Upper lobe of left lung (tissue), 6 donors: ENCODE measurements at regions not wholly inside any gene's neighbourhood (a gene's known extent, or its start where the extent isn't known, plus 50 kb on each side); places are given as distances from the start of the nearest gene placed in this dataset.

Experiments used
- ATAC-seq, 2 donors: fragments of 200-7000 bp; cut with Tn5 transposase; one replicate each; pipeline ENCODE4 v1.9.1; 2022; ENCODE audit warnings: mild to moderate bottlenecking in 2 of 2, moderate library complexity in 2 of 2; ENCODE audit not compliant: low FRiP score in 2 of 2
- DNase-seq, 2 donors: peaks; one replicate each; pipeline ENCODE4 v3.0.0-alpha.2; 2019 to 2020
- H3K27ac ChIP-seq, 4 donors: fragments of 200-600 bp; sonication (generic); one replicate each; pipeline ENCODE4 v1.5.1; 2016 to 2019
- H3K27me3 ChIP-seq, 4 donors: fragments of 200-600 bp; sonication (generic); one replicate each; pipeline ENCODE4 v1.5.1; 2017 to 2019
- H3K36me3 ChIP-seq, 4 donors: fragments of 200-600 bp; sonication (generic); one replicate each; pipeline ENCODE4 v1.5.1; 2016 to 2019
- H3K4me1 ChIP-seq, 4 donors: fragments of 200-600 bp; sonication (generic); one replicate each; pipeline ENCODE4 v1.5.1; 2018 to 2019
- H3K4me3 ChIP-seq, 4 donors: fragments of 200-600 bp; sonication (generic); one replicate each; pipeline ENCODE4 v1.5.1; 2017 to 2019; ENCODE audit warnings: mild to moderate bottlenecking in 2 of 4, moderate library complexity in 1 of 4
- H3K9me3 ChIP-seq, 4 donors: fragments of 200-600 bp; sonication (generic); one replicate each; pipeline ENCODE4 v1.5.1; 2018 to 2019
- CTCF ChIP-seq, 6 experiments: fragments of 450-650 bp in 4 of 6; fragments of 200-600 bp in 2 of 6; sonication (generic) in 2 of 6; IDR thresholded peaks; one replicate each; pipeline ENCODE4 v1.5.1; 2016 to 2019; ENCODE audit warnings: antibody characterized with exemption in 6 of 6
- EP300 ChIP-seq, 4 donors: sonication (generic); formaldehyde crosslinking; IDR thresholded peaks; one replicate each; pipeline ENCODE4 v1.5.1; 2017; ENCODE audit warnings: antibody characterized with exemption in 4 of 4, control low read depth in 2 of 4
- POLR2A ChIP-seq, 4 donors: fragments of 450-650 bp; IDR thresholded peaks; one replicate each; pipeline ENCODE4 v1.5.1; 2016 to 2017; ENCODE audit warnings: antibody characterized with exemption in 4 of 4, mild to moderate bottlenecking in 2 of 4
- POLR2AphosphoS5 ChIP-seq, 2 donors: sonication (generic); formaldehyde crosslinking; IDR thresholded peaks; one replicate each; pipeline ENCODE4 v1.5.1; 2017; ENCODE audit warnings: antibody characterized with exemption in 2 of 2
- WGBS, 2 donors: methylation state at CpG; one replicate each; pipeline ENCODE4 v1.1.5; 2017 to 2018; 5-methylcytosine and 5-hydroxymethylcytosine counted together
- donor health status: DM: no; HTN: no; CAD: no; lungs with moderate emphysema.
- donor health status: DM: no; HTN: yes; CAD: no; lungs with severe emphysema.

DNA sequence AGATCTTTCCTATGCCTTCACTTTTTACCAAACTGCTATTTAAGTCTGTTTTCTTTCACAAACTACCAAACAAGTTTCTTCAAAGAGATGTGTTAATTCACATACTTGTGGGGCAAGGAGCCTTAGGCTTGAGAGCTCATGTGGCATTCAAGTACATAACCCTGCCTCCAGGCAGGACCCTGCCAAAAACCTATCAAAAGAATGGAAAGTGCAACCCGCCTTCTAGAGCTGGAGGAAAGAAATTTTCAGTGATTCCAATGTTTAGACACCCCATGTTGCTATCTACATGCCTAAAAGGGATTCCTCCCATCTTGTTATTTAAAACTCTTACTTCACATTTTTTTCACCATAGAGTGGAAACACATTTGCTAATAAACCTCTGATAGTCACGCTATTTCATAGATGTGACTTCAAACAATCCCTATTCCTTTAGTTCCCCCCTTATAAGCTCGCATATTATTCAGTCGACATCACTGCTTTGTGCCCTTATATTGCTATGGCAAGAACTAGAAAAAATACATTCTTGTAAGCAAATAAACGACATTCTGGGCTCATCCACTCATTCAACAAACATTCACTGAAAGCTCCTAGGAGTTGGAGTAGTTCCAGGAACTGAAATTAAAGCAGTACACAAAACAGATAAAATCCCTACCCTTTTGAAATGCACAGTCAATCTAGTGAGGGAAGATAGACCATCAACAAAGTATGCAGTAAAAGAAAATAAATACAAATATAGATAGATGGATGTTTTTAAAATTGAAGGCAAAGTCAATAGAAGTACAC lies 518.1 kb downstream of the ELAVL2 start:
- ATAC-seq, result no peak
- no peaks in the 10 kb centered on the region for H3K36me3 ChIP-seq
- H3K9me3 ChIP-seq, result no peaks in the 10 kb centered on the region
- 75 to 79% methylated on average over 5 of the region's 5 CpGs for WGBS, 2 donors
- DNase-seq, result no peak
- no peaks in the 10 kb centered on the region for H3K27me3 ChIP-seq
- H3K27ac ChIP-seq, result no peak overlapping the region
- no peaks in the 10 kb centered on the region for H3K4me1 ChIP-seq
- no peak for TF ChIP-seq POLR2AphosphoS5 (IDR thresholded peaks at IDR 0.05)
- no peak for TF ChIP-seq EP300 (IDR thresholded peaks at IDR 0.05)
- no peak for TF ChIP-seq CTCF (IDR thresholded peaks at IDR 0.05)
- no peak for TF ChIP-seq POLR2A (IDR thresholded peaks at IDR 0.05)
- H3K4me3 ChIP-seq, result no peak overlapping the region

DNA sequence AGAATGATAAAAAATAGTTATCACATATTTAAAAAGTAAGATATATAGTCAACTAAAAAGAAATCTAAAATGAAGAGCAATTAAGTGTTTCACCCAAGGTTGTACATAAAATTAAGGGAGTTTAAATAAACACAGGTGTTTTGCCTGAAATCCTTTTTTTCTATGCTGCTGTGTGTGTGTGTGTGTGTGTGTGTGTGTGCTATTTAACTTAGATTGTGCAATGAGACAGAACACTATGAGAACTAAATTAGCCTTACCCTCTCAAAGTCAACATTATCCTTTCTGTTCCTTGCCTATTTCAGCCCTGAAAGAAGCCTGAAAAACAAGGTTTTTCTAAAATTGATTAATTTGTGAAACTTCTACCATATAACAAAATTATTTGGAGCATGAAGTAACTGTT lies 516.2 kb downstream of the ELAVL2 start:
- TF ChIP-seq CTCF (IDR thresholded peaks at IDR 0.05), result no peak
- TF ChIP-seq POLR2A (IDR thresholded peaks at IDR 0.05), result no peak
- no peak for TF ChIP-seq POLR2AphosphoS5 (IDR thresholded peaks at IDR 0.05)
- Histone ChIP-seq H3K27ac (no peak overlapping the region), H3K9me3 (no peaks in the 10 kb centered on the region), H3K4me3 (no peak overlapping the region), H3K27me3 (no peaks in the 10 kb centered on the region), H3K4me1 (no peaks in the 10 kb centered on the region), H3K36me3 (no peaks in the 10 kb centered on the region)
- no peak for DNase-seq
- no peak for ATAC-seq

- H3K27me3 ChIP-seq, result no peaks in the 10 kb centered on the region
- WGBS, 2 donors, result 78 to 80% methylated on average over 4 of the region's 4 CpGs
- no peaks in the 10 kb centered on the region for H3K9me3 ChIP-seq
These were observed 511.8 kb downstream of the ELAVL2 start for GRCh38 chr9:23314247-23314646.

GRCh38 chr9:23319092-23319491 lies 506.9 kb downstream of the ELAVL2 start:
- H3K9me3 ChIP-seq, result no peaks in the 10 kb centered on the region

More at GRCh38 chr9:23314247-23314646, 511.8 kb downstream of the ELAVL2 start:
- TF ChIP-seq EP300 (IDR thresholded peaks at IDR 0.05) (no peak), CTCF (IDR thresholded peaks at IDR 0.05) (no peak), POLR2AphosphoS5 (IDR thresholded peaks at IDR 0.05) (no peak), POLR2A (IDR thresholded peaks at IDR 0.05) (no peak)
- ATAC-seq (no peak), DNase-seq (no peak)
- Histone ChIP-seq H3K4me3 (no peak overlapping the region), H3K36me3 (no peaks in the 10 kb centered on the region), H3K27ac (no peak overlapping the region), H3K4me1 (no peaks in the 10 kb centered on the region)

More at GRCh38 chr9:23319092-23319491, 506.9 kb downstream of the ELAVL2 start:
- no peaks in the 10 kb centered on the region for H3K4me1 ChIP-seq
- DNase-seq, result no peak
- no peak overlapping the region for H3K27ac ChIP-seq
- TF ChIP-seq CTCF (IDR thresholded peaks at IDR 0.05), result no peak
- no peak for TF ChIP-seq EP300 (IDR thresholded peaks at IDR 0.05)
- TF ChIP-seq POLR2A (IDR thresholded peaks at IDR 0.05), result no peak
- no peak for ATAC-seq
- no peaks in the 10 kb centered on the region for H3K27me3 ChIP-seq
- no peaks in the 10 kb centered on the region for H3K36me3 ChIP-seq
- no peak overlapping the region for H3K4me3 ChIP-seq
